Femur (tissue), 1 donor: ENCODE measurements at regions not wholly inside any gene's neighbourhood (a gene's known extent, or its start where the extent isn't known, plus 50 kb on each side); places are given as distances from the start of the nearest gene placed in this dataset.
"Not testable (repeated sequence)": the region's sequence is repeated elsewhere in the genome, so short reads cannot be mapped to it uniquely, and the experiment has no call there.

Experiments
- DNase-seq: peaks from one replicate; pipeline ENCODE4 v3.0.0-alpha.2; 2017

- DNase-seq: no peak
These were observed 307.8 kb downstream of the C6orf118 start for GRCh38 chr6:165001502-165002157.

GRCh38 chr6:164998297-164998696, 311.1 kb downstream of the C6orf118 start:
- DNase-seq: no peak

- DNase-seq: no peak
These were observed 312.6 kb downstream of the C6orf118 start for GRCh38 chr6:164996838-164997237.

GRCh38 chr6:164991573-164991972, 317.8 kb downstream of the C6orf118 start:
- no peak for DNase-seq

- no peak for DNase-seq
These were observed 318.5 kb downstream of the C6orf118 start for GRCh38 chr6:164990901-164991300.

- DNase-seq: no peak
These were observed 327.0 kb downstream of the C6orf118 start for GRCh38 chr6:164982389-164982788.

GRCh38 chr6:164967102-164967501, 342.3 kb downstream of the C6orf118 start:
- peak; percentile 21 for DNase-seq

- no peak for DNase-seq
These were observed 346.6 kb downstream of the C6orf118 start for GRCh38 chr6:164962805-164963204.

GRCh38 chr6:164947164-164947563, 362.2 kb downstream of the C6orf118 start:
- DNase-seq: no peak

GRCh38 chr6:164942271-164942670, 367.1 kb downstream of the C6orf118 start:
- no peak for DNase-seq

GRCh38 chr6:164933238-164933794, 376.1 kb downstream of the C6orf118 start:
- DNase-seq: not testable (repeated sequence)

- no peak for DNase-seq
These were observed 379.9 kb downstream of the C6orf118 start for GRCh38 chr6:164929408-164929977.

- no peak for DNase-seq
These were observed 380.5 kb downstream of the C6orf118 start for GRCh38 chr6:164928728-164929407.

GRCh38 chr6:164928057-164928727, 381.2 kb downstream of the C6orf118 start:
- no peak for DNase-seq

GRCh38 chr6:164927288-164928056, 381.9 kb downstream of the C6orf118 start:
- peak; percentile 86 for DNase-seq

GRCh38 chr6:164926686-164927085, 382.7 kb downstream of the C6orf118 start:
- DNase-seq: no peak

- no peak for DNase-seq
These were observed 383.5 kb downstream of the C6orf118 start for GRCh38 chr6:164925681-164926530.

- no peak for DNase-seq
These were observed 384.7 kb downstream of the C6orf118 start for GRCh38 chr6:164924674-164925073.

GRCh38 chr6:164917211-164917610, 392.2 kb downstream of the C6orf118 start:
- DNase-seq: no peak

GRCh38 chr6:164916087-164916486, 393.3 kb downstream of the C6orf118 start:
- DNase-seq: no peak

- DNase-seq: peak; percentile 41
These were observed 397.4 kb downstream of the C6orf118 start for GRCh38 chr6:164911873-164912580.
